GF-D8 (cell line): ENCODE measurements at regions not wholly inside any gene's neighbourhood (a gene's known extent, or its start where the extent isn't known, plus 50 kb on each side); places are given as distances from the start of the nearest gene placed in this dataset.
"Not testable (repeated sequence)": the region's sequence is repeated elsewhere in the genome, so short reads cannot be mapped to it uniquely, and the experiment has no call there.

ENCODE experiments used
- DNase-seq: peaks from one replicate; lab custom pipeline; 2025; lab: John Stamatoyannopoulos, UW

- DNase-seq: no peak
These were observed 262.7 kb downstream of the MATN1 start for GRCh38 chr1:30460661-30461060.

GRCh38 chr1:30458730-30459485 lies 264.5 kb downstream of the MATN1 start:
- not testable (repeated sequence) for DNase-seq

- no peak for DNase-seq
These were observed 270.5 kb downstream of the MATN1 start for GRCh38 chr1:30452925-30453324.

GRCh38 chr1:30452170-30452569 lies 271.2 kb downstream of the MATN1 start:
- DNase-seq: no peak

GRCh38 chr1:30451532-30452125 lies 271.8 kb downstream of the MATN1 start:
- no peak for DNase-seq

- DNase-seq: no peak
These were observed 272.6 kb downstream of the MATN1 start for GRCh38 chr1:30450818-30451233.

- no peak for DNase-seq
These were observed 273.1 kb downstream of the MATN1 start for GRCh38 chr1:30450148-30450817.

- DNase-seq: no peak
These were observed 273.8 kb downstream of the MATN1 start for GRCh38 chr1:30449428-30450147.

GRCh38 chr1:30449003-30449402 lies 274.4 kb downstream of the MATN1 start:
- no peak for DNase-seq

- DNase-seq: no peak
These were observed 275.7 kb downstream of the MATN1 start for GRCh38 chr1:30447701-30448100.

GRCh38 chr1:30447080-30447479 lies 276.3 kb downstream of the MATN1 start:
- DNase-seq: no peak

- DNase-seq: no peak
These were observed 276.9 kb downstream of the MATN1 start for GRCh38 chr1:30446508-30446907.

- DNase-seq: no peak
These were observed 277.3 kb downstream of the MATN1 start for GRCh38 chr1:30446095-30446494.

- no peak for DNase-seq
These were observed 277.9 kb downstream of the MATN1 start for GRCh38 chr1:30445449-30445848.

GRCh38 chr1:30444850-30445249 lies 278.5 kb downstream of the MATN1 start:
- no peak for DNase-seq

GRCh38 chr1:30444401-30444800 lies 279.0 kb downstream of the MATN1 start:
- DNase-seq: no peak

- DNase-seq: not testable (repeated sequence)
These were observed 285.1 kb downstream of the MATN1 start for GRCh38 chr1:30438274-30438673.

- DNase-seq: no peak
These were observed 286.3 kb downstream of the MATN1 start for GRCh38 chr1:30437059-30437576.

GRCh38 chr1:30427545-30427944 lies 295.8 kb downstream of the MATN1 start:
- DNase-seq: no peak

GRCh38 chr1:30425046-30425445 lies 298.3 kb downstream of the MATN1 start:
- DNase-seq: no peak

GRCh38 chr1:30423570-30423969 lies 299.8 kb downstream of the MATN1 start:
- no peak for DNase-seq

- DNase-seq: no peak
These were observed 301.1 kb downstream of the MATN1 start for GRCh38 chr1:30422251-30422650.
